NCI-H748 (cell line): ENCODE measurements at regions not wholly inside any gene's neighbourhood (a gene's known extent, or its start where the extent isn't known, plus 50 kb on each side); places are given as distances from the start of the nearest gene placed in this dataset.

Experiments used
- DNase-seq: peaks from one replicate; lab custom pipeline; 2025; ENCODE audit not compliant: unreplicated experiment; lab: John Stamatoyannopoulos, UW

GRCh38 chr5:116389601-116390000, 185.0 kb downstream of the SEMA6A start:
- DNase-seq, result no peak

DNA sequence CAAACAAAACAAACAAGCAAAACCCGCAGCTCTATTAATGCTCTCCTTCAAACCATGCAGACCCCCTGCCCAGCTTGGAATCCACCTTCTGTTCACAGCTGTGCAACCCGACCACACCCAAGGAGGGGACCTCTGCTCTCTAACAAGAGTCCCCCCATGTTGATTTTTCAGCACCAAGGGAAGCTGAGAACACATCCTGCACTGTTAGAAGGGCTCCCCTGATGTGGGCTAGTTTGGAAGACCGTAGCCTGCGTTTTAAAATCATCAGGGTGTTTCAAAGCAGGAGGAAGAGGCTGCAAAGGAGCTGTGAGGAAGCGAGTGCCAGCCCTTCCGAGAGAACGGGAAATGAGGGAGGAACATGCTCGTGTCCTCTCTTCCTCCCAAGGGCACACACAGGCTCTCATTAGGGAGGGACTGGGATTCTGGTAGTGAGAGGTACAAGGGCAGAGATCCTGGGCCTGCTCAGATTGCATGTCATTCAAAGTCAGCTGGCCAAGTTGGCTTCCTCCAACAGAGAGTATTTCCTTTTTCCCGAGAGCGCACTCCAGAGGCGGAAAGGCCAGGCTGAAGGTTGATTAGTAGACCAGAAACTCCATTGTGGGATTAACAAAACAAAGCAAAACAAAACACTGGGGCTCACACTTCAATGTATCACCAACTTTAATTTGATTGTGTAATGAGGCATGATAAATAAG, 185.9 kb downstream of the SEMA6A start:
- DNase-seq, result no peak

DNA sequence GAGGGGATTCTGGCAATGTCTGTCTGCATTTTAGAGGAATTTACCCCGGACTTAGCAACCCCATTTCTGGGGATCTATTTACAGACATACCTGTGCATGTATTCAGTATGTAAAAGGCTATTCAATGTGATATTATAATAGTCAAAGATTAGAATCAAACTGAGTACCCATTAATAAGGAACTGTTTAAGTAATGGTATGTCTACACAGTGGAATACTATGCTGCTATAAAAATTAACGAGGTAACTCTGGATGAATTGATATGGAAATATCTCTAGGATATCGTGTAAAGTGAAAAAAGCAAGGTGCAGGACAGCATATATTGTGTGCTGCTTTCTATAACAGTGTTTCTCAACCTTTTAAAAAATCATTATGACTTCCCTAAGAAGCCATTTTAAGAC, 186.9 kb downstream of the SEMA6A start:
- no peak for DNase-seq

- DNase-seq, result no peak
Observed at GRCh38 chr5:116386633-116387032, 188.0 kb downstream of the SEMA6A start.

- DNase-seq, result no peak
Observed at GRCh38 chr5:116382874-116383266, 191.8 kb downstream of the SEMA6A start.

DNA sequence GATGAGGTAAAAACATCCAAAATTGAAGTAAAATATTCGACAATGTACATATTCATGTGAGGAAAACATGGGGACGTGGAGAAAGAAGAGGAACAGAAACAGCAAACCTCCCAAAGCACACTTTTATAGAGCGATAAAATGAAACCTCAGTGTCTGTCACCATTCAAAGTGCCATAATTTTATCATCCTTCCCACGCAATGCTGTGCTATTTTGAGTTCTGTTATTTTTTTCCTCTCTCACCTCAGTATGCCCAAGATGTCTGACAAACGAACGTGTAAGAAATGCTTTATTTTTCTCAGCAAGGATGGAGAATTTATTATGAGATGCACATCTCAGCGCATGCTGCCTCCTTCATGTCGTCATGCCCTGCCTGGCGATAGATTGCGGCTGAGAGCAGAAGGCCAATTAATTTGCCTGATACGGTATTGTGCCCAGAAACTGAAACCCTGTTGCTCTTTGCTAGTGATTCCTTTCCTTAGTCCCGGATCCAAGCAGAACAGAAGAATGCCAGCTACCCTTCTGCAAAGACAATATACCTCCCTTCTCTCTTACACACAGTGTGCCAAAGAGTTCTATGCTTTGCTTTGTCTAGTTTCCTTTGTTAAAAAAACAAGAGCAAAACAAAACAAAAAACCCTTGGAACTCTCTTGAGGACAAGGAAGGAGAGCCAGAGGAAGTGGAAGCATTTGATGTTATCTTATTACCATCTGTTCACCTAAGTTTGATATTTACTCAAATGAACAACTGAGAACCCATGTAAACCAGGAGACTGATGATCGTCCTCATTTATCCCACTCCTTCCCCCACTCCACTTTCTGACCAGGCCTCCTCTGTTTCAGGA, 192.4 kb downstream of the SEMA6A start:
- no peak for DNase-seq

DNA sequence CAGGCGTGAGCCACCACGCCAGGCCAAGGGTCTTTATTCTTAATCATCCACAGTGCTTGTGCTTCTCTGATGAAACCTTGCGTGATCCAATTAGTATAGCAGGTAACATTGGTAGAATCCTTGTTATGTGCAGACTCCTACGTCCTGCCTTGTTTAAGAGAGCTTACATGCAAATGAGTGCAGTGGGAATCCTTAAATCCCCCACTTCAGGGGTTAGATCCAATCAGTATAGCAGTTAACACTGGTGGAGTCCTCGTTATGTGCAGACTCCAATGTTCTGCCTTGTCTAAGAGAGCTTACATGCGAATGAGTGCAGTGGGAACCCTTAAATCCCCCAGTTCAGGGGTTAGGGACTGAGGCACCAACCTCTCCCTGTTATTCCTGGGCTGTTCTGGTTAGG, 193.4 kb downstream of the SEMA6A start:
- no peak for DNase-seq

- DNase-seq, result no peak
Observed at GRCh38 chr5:116380621-116381020, 194.0 kb downstream of the SEMA6A start.

DNA sequence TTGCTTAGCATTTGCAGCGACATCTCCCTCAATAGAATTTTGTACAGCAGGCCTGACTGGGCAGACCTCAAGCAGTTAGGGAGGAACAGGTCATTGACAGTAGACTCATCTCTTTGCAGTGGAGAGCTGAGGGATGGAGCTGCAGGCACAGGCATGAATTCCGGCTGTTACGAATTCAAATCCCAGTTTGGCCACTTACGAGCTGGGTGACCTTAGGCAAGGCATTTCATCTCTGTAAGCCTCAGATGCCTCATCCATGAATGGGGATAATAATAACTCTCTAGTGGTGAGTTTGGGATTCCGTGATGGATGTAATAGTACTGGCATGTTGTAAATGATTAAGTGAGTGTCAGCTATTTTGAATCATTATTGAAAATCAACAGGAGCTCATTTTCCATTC, 195.3 kb downstream of the SEMA6A start:
- no peak for DNase-seq

- no peak for DNase-seq
Observed at GRCh38 chr5:116378777-116379121, 195.9 kb downstream of the SEMA6A start.

DNA sequence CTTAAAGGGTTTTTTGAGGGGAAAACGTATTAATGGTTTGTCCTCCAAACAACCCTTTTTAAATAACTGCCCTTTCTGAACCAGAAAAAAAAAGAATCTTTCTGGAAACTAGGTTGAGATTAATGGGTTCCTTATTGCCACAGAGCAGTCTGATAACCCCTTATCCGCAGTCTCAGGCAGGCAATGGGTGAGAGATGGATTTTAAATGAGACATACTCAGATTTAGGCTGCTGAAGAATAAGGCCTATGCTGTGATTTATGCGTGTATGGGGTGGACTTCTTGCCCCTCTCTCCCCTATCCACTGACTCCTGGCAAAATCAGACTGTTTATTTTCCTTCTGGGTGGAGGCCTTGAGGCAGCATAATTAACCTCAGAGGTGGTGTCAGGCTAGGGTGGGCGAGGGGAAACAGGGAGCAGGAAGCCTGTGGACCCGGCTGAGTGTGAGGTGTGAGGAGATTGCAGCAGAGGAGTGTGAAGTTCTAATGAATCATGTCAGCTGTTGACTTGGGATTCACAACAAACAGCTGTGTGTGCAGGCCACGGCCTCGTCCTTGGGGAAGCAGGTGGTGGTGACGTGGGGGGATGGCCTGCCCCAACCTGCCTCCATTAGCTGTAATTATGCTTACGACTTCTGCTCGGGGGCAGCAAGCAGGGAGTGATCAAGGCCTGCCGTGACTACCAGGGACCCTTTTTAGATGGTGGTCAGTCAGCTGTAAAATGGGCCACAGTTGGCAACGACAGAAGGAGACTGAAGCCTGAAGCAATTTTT, 196.4 kb downstream of the SEMA6A start:
- DNase-seq, result peak; percentile 98

DNA sequence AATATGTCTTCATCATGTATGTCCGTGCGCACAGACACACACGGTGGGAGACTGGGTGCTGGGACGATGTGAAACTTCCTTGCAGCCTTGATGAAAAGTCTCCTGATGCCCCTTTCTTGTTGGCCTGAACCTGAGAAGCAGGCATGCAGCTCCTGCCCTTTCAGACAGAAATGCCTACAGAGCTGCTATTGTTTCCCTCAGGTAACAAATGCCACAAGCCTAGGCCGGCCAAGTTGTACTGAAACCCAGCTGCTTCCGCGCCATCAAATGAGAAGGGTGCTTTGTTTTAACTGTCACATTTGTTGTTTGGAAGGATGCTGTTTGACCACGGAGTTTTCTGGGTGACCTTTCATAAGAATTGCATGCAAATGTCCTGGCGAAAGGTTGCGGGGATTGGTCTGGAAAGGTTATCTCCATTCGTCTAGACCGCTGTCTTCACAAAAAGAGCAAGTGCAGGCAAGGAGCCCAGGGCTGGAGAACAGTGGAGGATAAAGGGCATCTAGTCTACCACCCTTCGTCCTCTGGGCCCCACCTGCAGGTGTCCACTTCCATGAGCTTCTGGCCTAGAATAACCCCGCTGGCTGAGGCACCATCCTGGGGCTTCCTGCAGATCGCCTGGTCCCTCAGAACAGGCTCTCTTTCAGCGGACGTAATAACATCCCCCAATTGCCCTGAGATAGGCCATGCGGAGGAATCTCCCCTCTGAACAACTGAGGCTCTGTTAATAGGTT, 197.2 kb downstream of the SEMA6A start:
- DNase-seq, result peak; percentile 34

- DNase-seq, result peak; percentile 37
Observed at GRCh38 chr5:116375926-116376325, 198.7 kb downstream of the SEMA6A start.

DNA sequence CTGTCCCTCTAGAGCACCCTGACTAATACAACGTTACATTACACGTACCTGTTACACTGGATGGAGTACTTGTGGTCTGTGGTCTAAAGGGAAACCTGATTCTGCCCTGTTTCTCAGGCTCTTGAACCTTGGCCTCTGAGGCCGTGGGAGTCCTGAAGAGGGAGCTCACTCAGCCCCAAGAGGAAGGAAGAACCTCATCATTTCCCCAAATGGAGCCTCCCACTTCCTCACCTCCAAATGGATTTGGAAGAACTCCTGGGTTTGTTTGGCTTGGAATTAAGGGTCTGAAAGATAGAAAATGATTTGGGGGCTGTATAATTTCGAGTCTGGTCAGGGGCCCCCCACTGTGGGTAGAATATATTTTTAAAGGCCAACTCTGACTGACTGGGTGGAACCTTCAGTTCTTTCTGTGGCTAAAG, 200.2 kb downstream of the SEMA6A start:
- no peak for DNase-seq

GRCh38 chr5:116372931-116373597, 201.6 kb downstream of the SEMA6A start:
- no peak for DNase-seq

DNA sequence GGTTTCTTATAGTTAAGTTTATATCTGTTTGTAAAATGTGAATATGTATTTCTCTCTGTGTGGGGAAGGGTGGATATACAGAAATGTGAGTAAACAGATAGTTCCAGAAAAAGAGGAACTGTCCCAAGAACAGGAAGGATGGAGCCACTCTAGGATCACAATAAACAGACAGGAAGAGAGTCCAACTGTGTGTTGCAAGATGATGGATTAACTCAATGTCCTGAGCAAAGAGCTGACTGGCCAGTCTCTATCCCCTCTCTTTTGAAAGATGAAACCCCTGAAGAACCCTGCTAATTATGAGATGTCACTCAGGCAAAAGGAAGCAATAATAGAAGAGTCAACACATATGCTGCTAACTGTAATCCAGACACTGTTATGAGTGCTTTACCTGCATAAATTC, 202.7 kb downstream of the SEMA6A start:
- DNase-seq, result peak; percentile 62

DNA sequence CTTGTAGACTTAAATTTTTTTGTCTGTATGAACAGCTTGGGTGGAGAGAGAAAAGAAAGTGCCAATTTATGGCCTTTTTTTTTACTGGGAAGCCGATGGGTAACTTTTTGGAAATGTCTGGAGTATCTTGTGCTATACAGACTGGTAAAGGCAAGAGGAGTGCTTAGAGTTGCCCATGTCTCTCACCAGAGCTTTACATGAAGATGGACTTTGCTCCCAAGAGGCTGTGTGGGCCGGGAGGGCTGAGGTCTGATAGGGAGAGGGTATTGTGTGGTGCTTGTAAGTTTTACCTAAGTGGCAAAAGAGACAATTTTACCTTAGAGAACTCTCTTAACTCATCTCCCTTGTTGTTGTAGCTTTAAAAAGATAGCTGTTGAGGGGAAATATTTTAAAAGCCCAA, 203.2 kb downstream of the SEMA6A start:
- DNase-seq, result no peak

GRCh38 chr5:116370886-116371285, 203.7 kb downstream of the SEMA6A start:
- no peak for DNase-seq

GRCh38 chr5:116370149-116370548, 204.5 kb downstream of the SEMA6A start:
- DNase-seq, result no peak

- DNase-seq, result no peak
Observed at GRCh38 chr5:116365006-116365496, 209.6 kb downstream of the SEMA6A start.
